NCI-H226 (cell line): ENCODE measurements at regions not wholly inside any gene's neighbourhood (a gene's known extent, or its start where the extent isn't known, plus 50 kb on each side); places are given as distances from the start of the nearest gene placed in this dataset.
"Not testable (repeated sequence)": the region's sequence is repeated elsewhere in the genome, so short reads cannot be mapped to it uniquely, and the experiment has no call there.

Experiments used
- DNase-seq: peaks from one replicate; pipeline ENCODE4 v3.0.0-alpha.2; 2015

GRCh38 chr18:62442391-62442790 is 80.4 kb upstream of the ZCCHC2 start:
- DNase-seq: no peak

GRCh38 chr18:62445386-62445917 is 77.4 kb upstream of the ZCCHC2 start:
- DNase-seq: no peak

DNA sequence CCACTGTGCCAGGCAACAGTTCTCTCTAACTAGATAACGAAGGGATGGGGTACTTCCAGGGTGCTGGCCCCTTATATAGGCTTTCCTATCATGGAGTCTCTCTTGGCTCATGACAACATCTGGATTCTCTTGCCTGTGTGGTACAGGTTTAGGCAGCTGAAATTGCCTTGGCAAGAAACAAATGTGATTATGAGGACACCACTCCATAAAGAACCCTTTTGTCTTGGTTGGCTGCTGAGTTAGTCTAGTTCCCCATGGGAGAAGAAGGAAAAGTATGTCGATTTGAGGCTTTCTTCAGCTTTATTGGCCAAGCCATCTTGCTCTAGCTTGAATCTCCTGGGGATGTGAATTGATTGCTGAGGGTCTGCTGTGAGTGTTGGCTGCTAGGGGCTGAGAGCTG is 76.3 kb upstream of the ZCCHC2 start:
- no peak for DNase-seq

- no peak for DNase-seq
Observed at GRCh38 chr18:62447652-62448051, 75.2 kb upstream of the ZCCHC2 start.

GRCh38 chr18:62448426-62448825 is 74.4 kb upstream of the ZCCHC2 start:
- no peak for DNase-seq

DNA sequence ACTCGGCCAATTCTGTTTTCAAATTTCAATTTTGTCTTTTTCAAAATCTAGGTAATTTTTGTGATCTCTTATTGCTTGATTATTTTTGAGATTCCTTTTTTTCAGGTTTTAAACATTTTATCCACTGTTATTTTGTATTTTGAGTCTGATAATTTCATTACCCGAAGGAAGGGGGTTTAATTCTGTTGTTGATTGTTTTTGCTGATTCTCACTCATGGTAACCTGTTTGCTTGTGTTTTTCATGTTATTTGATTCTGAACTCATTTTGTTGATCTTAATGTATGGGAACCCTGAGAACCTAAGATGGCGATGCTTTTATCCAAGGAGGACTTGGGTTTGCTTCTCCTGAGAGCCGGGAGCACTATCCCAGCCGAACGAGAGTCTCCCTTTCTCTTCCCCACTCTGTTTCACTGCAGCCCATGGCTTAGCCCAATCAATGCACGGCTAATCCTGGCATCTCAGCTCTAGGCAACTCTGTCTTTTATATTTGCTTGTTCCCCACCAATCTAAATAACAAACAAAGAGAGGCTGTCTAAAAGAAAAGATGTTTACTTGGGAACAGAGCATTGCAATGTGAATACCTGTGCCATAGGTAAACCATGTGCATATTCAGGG is 73.2 kb upstream of the ZCCHC2 start:
- no peak for DNase-seq

GRCh38 chr18:62450175-62450545 is 72.7 kb upstream of the ZCCHC2 start:
- DNase-seq: no peak

GRCh38 chr18:62450546-62451410 is 72.0 kb upstream of the ZCCHC2 start:
- peak; percentile 69 for DNase-seq

- peak; percentile 46 for DNase-seq
Observed at GRCh38 chr18:62452280-62452831, 70.5 kb upstream of the ZCCHC2 start.

- DNase-seq: no peak
Observed at GRCh38 chr18:62453864-62454263, 69.0 kb upstream of the ZCCHC2 start.

DNA sequence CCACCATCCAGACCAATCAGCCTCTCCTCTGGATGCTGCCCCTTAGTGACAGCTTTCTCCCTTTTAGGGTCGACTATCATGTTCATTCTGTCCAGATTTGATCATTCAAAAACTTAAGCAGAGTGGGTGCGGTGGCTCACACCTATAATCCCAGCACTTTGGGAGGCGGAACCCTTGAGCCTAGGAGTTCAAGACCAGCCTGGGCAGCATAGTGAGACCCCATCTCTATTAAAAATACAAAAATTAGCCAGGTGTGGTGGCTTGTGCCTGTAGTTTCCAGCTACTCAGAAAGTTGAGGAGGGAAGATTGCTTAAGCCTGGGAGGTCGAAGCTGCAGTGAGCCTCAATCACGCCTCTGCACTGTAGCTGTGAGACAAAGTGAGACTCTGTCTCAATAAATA is 68.3 kb upstream of the ZCCHC2 start:
- DNase-seq: no peak

GRCh38 chr18:62455222-62455621 is 67.6 kb upstream of the ZCCHC2 start:
- no peak for DNase-seq

DNA sequence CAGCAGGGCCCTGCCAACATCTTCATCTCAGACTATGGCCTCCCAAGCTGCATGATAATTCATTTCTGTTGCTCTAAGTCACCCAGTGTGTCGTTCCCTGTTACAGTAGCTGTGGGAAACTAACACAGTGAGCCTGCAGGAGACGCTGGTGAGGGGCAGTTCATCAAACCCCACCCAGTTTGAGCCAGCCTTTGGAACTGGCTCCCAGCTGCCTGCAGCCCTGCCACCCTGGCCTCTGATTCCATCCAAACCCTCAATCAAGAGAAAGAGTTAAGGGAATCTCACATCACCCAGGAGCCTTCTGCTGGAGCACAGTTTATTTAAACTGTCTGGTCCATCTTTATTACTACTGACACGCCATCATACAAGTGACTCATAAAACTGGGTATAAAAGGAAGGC is 64.9 kb upstream of the ZCCHC2 start:
- DNase-seq: no peak

GRCh38 chr18:62458346-62458745 is 64.5 kb upstream of the ZCCHC2 start:
- DNase-seq: no peak

DNA sequence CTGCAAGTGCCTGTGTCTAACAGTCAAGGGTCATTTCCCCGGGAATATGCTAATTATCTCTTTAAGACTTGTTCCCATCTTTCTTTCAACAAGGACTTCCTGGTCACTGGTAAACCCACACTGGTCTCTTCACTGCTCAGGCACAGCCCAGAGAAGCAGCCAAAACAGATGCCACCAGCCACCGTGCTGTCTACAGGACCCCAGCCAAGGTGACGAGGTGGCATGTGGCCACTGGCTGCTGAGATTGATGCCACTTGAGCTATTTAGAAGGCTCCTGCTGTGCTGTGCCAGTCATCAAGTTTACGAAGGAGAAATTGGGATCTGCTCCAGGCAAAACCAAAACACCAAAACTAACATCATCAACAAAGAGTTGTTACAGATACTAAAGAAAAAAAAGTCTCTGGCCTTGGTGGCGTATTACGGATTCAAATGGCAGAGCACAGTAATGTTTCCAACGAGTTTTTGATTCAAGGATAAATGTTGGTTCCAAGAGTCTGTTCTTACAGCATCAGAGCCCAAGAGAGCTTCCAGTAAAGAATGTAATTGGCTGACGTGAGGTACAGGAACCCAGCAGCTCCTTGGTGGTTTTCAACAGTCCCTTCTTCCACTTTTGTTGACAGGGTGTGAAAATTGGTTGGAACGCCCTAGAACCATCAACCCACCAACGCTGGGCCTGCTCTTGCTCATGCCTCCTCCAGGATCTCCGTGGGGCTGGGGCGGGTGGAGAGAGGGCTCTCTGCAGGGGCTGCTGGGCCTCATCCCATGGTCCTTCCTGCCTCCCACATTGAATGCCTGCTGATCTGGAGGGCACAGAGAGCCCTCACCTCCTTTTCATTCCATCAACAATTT is 63.7 kb upstream of the ZCCHC2 start:
- no peak for DNase-seq

DNA sequence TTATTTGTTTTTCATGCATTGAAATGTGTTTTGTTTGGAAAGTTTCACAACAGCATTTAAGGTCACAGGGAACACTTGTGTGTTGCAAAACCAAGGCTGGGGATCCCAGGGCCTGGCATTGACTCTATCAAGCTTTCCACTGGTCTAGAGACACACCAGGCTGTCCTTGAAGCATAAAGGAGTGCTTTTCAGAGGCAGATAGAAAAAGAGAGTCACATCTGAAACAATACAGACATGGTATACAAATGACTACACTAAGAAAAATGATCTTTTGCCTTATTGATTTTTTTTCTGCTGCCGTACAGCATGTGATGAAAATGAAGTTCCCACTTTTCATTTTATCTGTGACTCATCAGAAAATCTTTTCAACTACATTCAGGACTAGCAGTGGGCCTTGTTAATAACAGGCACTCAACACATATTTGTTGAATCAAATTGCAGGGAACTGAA is 61.9 kb upstream of the ZCCHC2 start:
- DNase-seq: no peak

DNA sequence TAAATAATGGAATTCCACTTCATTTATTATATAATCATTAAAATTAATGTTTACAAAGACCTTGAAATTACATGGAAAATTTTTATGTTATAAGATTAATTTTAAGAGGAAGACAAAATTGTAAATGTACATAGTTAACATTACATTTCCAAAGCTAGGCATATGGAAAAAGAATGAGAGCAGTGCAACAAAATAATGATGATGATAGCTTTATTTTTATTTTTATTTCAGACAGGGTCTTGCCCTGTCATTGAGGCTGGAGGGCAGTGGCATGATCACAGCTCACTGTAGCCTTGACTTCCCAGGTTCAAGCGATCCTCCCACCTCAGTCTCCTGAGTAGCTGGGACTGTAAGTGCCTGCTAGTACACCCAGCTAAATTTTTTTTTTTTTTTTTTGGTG is 61.2 kb upstream of the ZCCHC2 start:
- DNase-seq: no peak

DNA sequence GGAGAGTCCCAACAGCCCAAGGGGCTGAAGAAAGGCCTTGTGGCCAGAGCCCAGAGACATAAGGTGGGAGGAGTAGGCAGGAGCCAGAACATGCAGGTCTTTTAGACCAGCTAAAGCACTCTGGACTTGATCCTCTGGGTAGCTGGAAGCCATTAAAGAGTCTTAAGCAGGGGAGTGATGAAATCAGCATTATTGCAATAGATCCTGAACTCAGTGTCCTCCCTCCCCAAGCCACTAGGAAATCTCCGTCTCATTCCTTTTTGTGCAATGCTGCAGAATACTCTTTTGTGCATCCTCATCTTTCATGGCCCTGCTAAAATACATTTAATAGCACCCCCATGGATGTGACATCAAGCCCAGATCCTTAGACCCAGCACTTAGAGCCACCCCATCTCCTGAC is 58.6 kb upstream of the ZCCHC2 start:
- no peak for DNase-seq

DNA sequence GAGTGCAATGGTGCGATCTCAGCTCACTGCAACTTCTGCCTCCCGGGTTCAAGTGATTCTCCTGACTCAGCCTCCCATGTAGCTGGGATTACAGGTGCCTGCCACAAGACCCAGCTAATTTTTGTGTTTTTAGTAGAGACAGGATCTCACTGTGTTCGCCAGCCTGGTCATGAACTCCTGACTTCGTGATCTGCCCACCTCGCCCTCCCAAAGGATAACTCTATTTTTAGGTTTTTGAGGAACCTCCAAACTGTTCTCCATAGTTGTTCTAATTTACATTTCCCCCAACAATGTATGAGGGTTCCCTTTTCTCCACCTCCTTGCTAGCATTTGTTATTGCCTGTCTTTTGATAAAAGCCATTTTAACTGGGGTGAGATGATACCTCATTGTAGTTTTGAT is 53.7 kb upstream of the ZCCHC2 start:
- not testable (repeated sequence) for DNase-seq
